ENCODE measurements at regions not wholly inside any gene's neighbourhood (a gene's known extent, or its start where the extent isn't known, plus 50 kb on each side); places are given as distances from the start of the nearest gene placed in this dataset.

- H3K4me3 ChIP-seq: no peak overlapping the region
- no peaks in the 10 kb centered on the region for H3K9me3 ChIP-seq
- intact Hi-C loops (cut with DNase I; ENCODE audit: low total_unique reads): no loop called here
- no peak overlapping the region for H3K27ac ChIP-seq
- H3K4me1 ChIP-seq: no peaks in the 10 kb centered on the region
- WGBS, 5 donors: 68 to 93% (median 88%) methylated on average over 1 of the region's 1 CpG
- TF ChIP-seq CTCF (IDR thresholded peaks at IDR 0.05) (no peak), POLR2A (IDR thresholded peaks at IDR 0.05) (no peak), POLR2AphosphoS5 (IDR thresholded peaks at IDR 0.05) (no peak), EP300 (IDR thresholded peaks at IDR 0.05) (no peak)
- H3K36me3 ChIP-seq: no peaks in the 10 kb centered on the region
- no peak for DNase-seq
- peaks cover 0 to 11% (median 0%) of the 10 kb centered on the region in 3 donors for H3K27me3 ChIP-seq
Observed at GRCh38 chr11:32039149-32039548, 51.7 kb upstream of the RCN1 start.

DNA sequence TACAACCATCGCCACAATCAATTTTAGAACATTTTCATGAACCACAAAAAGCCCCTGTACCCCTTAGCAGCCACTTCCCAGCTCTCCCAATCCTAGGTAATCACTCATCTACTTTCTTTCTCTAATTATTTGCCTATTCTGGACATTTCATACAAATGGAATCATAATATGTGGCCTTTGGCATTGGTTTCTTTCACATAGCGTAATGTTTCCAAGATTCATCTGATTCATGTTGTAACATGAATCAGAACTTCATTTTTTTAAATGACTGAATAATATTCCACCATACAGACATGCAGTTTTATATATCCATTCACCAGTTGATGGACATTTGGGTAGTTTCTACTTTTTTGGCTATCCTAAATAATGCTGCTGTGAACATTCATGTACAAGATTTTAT lies 56.2 kb upstream of the RCN1 start:
- H3K9me3 ChIP-seq: no peaks in the 10 kb centered on the region
- H3K27ac ChIP-seq: no peak overlapping the region
- H3K4me3 ChIP-seq: no peak overlapping the region
- intact Hi-C loops (cut with DNase I; ENCODE audit: low total_unique reads): no loop called here
- H3K27me3 ChIP-seq: peaks cover 0 to 6% (median 0%) of the 10 kb centered on the region in 3 donors
- no peaks in the 10 kb centered on the region for H3K4me1 ChIP-seq
- TF ChIP-seq POLR2A (IDR thresholded peaks at IDR 0.05) (no peak), EP300 (IDR thresholded peaks at IDR 0.05) (no peak)
- no peaks in the 10 kb centered on the region for H3K36me3 ChIP-seq
- no peak for DNase-seq
- 69 to 93% (median 92%) methylated on average over 2 of the region's 2 CpGs for WGBS, 5 donors

- H3K9me3 ChIP-seq: no peaks in the 10 kb centered on the region
- peaks cover 0 to 8% (median 0%) of the 10 kb centered on the region in 3 donors for H3K27me3 ChIP-seq
- H3K4me3 ChIP-seq: no peak overlapping the region
- WGBS, 5 donors: 90 to 100% (median 97%) methylated on average over 1 of the region's 1 CpG
- H3K4me1 ChIP-seq: no peaks in the 10 kb centered on the region
- intact Hi-C loops (cut with DNase I; ENCODE audit: low total_unique reads): no loop called here
- no peak for TF ChIP-seq CTCF (IDR thresholded peaks at IDR 0.05)
- TF ChIP-seq POLR2A (IDR thresholded peaks at IDR 0.05): no peak
- H3K36me3 ChIP-seq: no peaks in the 10 kb centered on the region
- no peak overlapping the region for H3K27ac ChIP-seq
- no peak for DNase-seq
Observed at GRCh38 chr11:32034149-32034548, 56.7 kb upstream of the RCN1 start.

- Histone ChIP-seq H3K4me3 (no peak overlapping the region), H3K27ac (no peak overlapping the region), H3K4me1 (no peaks in the 10 kb centered on the region), H3K9me3 (no peaks in the 10 kb centered on the region), H3K36me3 (no peaks in the 10 kb centered on the region), H3K27me3 (peaks cover 0 to 11% (median 0%) of the 10 kb centered on the region in 3 donors)
- TF ChIP-seq POLR2A (IDR thresholded peaks at IDR 0.05) (no peak), POLR2AphosphoS5 (IDR thresholded peaks at IDR 0.05) (no peak), CTCF (IDR thresholded peaks at IDR 0.05) (no peak), EP300 (IDR thresholded peaks at IDR 0.05) (no peak)
- intact Hi-C loops (cut with DNase I; ENCODE audit: low total_unique reads): no loop called here
- DNase-seq: no peak
- 70 to 88% (median 84%) methylated on average over 6 of the region's 6 CpGs for WGBS, 5 donors
Observed at GRCh38 chr11:32033491-32033890, 57.4 kb upstream of the RCN1 start.

- Histone ChIP-seq H3K4me1 (no peaks in the 10 kb centered on the region), H3K27me3 (peaks cover 0 to 11% (median 0%) of the 10 kb centered on the region in 3 donors), H3K36me3 (no peaks in the 10 kb centered on the region), H3K9me3 (no peaks in the 10 kb centered on the region), H3K4me3 (no peak overlapping the region), H3K27ac (no peak overlapping the region)
- no peak for DNase-seq
- 50 to 60% (median 58%) methylated on average over 2 of the region's 2 CpGs for WGBS, 5 donors
- intact Hi-C loops (cut with DNase I; ENCODE audit: low total_unique reads): no loop called here
- TF ChIP-seq POLR2A (IDR thresholded peaks at IDR 0.05) (no peak), POLR2AphosphoS5 (IDR thresholded peaks at IDR 0.05) (no peak), EP300 (IDR thresholded peaks at IDR 0.05) (no peak), CTCF (IDR thresholded peaks at IDR 0.05) (no peak)
Observed at GRCh38 chr11:32033067-32033466, 57.8 kb upstream of the RCN1 start.
